ENCODE measurements at regions not wholly inside any gene's neighbourhood (a gene's known extent, or its start where the extent isn't known, plus 50 kb on each side); places are given as distances from the start of the nearest gene placed in this dataset.

DNA sequence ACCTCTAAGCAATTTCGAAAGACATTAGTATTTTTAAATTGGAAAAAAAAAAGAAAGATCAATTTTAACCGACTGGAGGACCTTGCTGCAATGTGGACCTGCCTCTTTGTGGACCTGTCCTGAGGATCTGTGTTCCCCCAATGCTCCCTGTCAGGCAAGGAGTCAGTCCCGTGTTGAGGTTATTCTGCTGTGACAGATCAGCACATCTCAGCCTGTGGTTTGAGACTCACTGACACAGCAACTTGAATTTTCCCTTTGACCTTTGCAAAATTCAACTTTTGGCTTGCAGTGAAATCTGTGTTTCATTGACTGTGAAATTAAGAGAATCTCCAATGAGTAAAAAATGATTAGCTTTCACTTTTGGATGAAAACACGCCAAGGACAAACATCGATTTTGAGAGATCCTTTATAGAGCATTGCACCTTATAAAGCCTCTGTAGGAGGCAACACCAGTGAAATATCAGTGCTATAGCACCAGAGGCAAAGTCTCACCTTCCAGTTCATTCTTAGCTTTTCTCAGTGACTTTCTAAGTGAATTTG, 186.9 kb downstream of the GPAT3 start:
- TF ChIP-seq POLR2AphosphoS5 (IDR thresholded peaks at IDR 0.05; ENCODE audit: low read depth, low read length) (no peak), POLR2A (IDR thresholded peaks at IDR 0.05; ENCODE audit: low read depth, low read length) (no peak), SPI1 (IDR thresholded peaks at IDR 0.05; ENCODE audit: low read depth, low read length) (no peak)
